ENCODE measurements at regions not wholly inside any gene's neighbourhood (a gene's known extent, or its start where the extent isn't known, plus 50 kb on each side); places are given as distances from the start of the nearest gene placed in this dataset.

GRCh38 chr9:14031810-14032209 is 282.1 kb downstream of the NFIB start:
- no peak for DNase-seq

DNA sequence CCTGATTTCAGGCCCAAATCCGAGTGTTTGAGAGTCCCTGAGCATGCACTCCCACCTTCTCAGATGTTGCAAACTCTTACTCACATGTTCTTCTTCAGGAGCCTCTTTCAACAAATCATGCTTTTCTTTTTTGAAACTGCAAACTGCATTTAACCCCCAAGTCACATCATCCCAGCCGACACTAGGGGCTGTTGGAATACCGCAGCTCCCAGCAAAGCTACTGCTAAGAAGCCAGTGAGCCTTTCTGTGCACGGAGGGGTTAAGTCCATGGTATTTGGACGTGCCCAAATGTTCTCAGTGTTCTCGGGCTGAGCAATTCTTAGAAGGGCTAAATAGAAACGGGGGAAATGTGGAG is 282.9 kb downstream of the NFIB start:
- DNase-seq = no peak

- no peak for DNase-seq
Observed at GRCh38 chr9:14030375-14031059, 283.4 kb downstream of the NFIB start.

GRCh38 chr9:14029806-14030374 is 284.1 kb downstream of the NFIB start:
- no peak for DNase-seq

- DNase-seq = no peak
Observed at GRCh38 chr9:14027116-14027800, 286.7 kb downstream of the NFIB start.

DNA sequence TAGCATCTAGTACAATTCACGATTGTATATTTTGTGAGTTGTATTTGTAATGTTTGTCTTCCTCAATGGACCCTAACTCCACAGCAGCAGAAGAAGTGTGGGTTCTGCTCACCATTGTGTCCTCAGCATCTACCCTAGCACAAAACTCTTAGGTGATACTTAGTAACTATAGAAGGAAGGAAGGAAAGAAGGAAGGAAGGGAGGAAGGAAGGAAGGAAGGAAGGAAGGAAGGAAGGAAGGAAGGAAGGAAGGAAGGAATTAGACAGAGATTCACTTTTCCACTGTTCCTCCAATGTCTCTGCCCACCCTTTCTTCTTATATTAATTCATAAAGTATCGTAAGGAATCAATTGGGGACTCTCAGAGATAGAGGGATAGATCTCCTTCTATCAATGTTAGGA is 288.2 kb downstream of the NFIB start:
- DNase-seq = no peak

DNA sequence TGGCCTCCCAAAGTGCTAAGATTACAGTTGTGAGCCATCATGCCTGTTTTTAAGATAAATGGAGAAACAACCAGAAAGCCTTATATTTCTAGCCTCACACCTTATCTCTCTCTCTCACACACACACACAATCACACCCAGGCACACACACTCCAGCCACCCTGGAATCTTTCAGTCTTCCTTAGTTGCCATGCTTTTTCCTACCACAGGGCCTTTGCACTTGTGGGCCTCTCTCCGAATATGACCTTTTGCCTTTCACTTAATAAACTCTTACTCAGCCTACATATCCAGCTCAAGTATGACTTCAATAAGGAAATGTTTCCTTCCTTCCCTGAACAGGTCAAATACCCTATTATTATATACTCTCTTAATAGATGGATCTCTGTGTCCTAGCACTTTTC is 290.7 kb downstream of the NFIB start:
- no peak for DNase-seq

- no peak for DNase-seq
Observed at GRCh38 chr9:14021871-14022525, 291.9 kb downstream of the NFIB start.

DNA sequence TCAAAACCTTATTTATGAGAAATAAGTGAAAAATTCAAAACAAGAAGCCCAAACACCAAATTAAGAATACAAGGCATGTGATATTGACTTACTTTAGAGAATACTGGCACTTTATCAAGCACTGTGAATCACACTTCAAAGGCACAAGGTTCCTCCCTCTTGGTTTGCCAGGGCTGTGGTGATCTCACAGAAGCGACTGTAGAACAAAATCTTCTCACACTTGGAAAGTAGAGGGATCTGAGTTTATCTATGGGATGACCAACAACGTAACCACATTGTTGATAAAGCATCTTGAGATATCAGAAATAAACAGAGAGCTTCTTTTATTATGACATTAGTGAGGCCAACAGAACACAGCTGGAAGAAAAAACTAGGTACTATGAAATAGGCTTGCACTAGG is 295.9 kb downstream of the NFIB start:
- no peak for DNase-seq

DNA sequence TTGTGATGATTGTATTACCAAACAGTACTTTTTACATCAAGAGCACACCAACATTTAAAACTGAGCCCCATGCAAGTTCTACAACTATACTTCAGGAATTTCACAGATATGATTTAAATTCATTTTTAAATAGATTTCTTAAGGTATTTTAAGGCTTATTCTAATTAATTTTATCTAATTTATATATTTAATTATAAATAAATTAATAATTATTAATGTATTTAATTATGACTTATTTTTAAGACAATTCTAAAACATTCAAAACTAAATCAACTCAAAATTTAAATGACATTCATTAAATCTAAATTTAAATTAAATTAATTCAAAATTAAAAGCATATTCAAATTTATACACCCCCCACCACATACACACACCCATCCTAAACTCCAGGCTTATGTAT is 299.2 kb downstream of the NFIB start:
- DNase-seq = no peak

- no peak for DNase-seq
Observed at GRCh38 chr9:14014218-14014617, 299.7 kb downstream of the NFIB start.

GRCh38 chr9:14011799-14012560 is 302.0 kb downstream of the NFIB start:
- no peak for DNase-seq

DNA sequence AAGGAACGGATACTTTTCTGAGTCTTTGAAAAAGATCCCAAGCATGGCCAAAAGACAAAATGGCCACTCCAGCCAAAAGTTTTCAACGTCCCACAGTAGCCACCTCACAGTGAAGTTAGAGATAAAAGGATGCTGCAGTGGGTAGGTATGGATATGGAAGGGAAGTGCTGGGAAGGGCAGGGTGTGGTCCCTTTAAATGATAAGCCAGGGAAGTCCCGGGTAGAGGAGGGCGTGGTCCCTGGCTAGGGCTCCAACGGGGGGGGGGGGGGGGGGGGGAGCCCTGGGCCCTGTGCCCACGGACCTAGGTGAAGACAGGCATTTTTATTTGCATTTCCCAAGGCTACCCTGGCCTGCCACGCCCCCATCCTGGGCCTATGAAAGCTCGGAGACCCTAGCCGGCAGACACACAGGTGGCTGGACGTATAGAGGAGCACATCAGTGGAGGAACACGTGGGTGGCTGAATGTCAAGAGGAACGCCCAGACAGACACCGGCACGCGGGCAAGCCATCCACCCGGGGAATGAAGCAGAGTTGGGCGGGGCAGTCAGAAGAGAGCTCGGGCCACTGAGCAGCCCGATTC is 306.7 kb downstream of the NFIB start:
- no peak for DNase-seq

DNA sequence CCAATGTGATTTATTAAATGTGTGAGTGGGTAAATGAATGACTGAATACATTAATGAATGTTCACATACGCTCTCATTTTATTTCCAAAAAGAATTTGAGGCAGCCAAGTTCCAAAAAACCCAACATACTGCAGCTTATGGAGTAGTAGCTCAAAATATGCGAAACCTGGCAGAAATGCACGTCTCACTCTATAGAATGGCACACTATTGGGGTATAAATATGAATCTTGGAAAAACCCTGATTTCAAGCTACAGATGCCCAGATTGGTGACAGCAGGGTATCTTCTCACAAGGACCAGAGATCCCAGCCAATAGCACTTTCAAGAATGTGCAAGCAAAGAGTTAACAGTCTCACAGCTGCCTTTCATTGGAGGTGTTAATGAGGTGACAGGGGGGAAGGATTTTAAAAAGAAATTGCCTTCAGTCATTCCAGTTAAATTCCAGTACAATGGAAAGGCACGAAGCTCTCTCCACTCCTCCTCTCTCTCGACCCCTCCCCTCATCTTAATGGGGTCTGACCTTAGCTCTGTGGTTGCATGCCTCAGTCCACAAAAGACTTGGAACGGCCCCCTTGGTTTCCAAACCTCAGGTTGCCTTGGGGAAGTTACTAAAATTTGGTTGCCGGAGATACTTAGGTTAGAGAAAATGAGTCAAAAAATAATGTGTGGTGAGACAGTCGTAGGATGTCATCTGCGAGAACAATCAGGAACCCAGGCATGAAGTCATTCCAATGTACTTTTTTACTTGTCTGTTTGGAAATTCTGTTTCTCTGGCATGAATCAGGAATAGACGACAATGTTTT is 307.4 kb downstream of the NFIB start:
- no peak for DNase-seq

- DNase-seq = no peak
Observed at GRCh38 chr9:14004110-14004509, 309.8 kb downstream of the NFIB start.

- no peak for DNase-seq
Observed at GRCh38 chr9:13994240-13994639, 319.7 kb downstream of the NFIB start.

DNA sequence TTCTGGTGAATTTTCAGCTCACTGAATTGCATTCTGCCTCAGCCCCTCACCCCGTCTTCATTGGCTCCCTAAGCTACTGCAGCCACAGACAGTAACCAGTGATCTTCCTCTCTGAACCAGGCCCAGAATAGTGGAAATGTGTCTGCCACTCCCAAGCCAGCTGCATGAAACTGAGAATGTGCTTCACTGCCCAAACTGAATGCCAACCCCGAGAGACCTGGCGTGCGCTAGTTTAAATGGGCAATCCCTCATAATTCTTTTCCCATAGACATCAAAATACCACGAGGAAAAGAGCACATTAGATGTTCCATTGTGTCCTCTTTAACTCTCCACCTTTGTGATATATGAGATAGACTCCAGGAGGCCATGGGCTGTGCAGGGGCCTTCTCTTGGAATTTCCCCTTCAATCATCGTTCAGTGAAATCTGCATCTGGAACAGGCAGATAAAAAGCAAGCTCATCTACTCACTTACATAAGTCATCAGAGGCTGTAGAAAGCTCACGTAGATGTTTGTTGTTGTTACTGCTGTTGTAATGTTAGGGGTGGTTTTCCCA is 320.2 kb downstream of the NFIB start:
- no peak for DNase-seq

GRCh38 chr9:13992138-13993088 is 321.5 kb downstream of the NFIB start:
- no peak for DNase-seq

DNA sequence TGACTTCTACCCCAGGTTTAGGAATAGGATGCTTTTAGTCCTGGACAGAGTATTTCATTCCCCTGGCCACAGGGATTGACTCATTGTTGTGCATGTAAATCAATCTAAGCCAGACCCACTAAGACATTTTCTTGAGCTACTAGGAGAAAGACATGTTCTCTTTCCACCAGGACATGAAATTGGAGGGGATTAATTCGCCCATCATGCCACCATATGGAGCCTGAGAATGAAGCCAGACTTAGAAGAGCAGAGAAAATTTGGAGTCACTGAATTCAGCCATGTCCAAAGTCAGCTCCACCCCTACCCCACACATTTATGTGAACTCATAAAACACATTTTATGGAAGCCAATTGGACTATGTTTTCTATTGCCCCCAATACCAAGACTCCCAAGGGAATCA is 322.5 kb downstream of the NFIB start:
- DNase-seq = no peak

DNA sequence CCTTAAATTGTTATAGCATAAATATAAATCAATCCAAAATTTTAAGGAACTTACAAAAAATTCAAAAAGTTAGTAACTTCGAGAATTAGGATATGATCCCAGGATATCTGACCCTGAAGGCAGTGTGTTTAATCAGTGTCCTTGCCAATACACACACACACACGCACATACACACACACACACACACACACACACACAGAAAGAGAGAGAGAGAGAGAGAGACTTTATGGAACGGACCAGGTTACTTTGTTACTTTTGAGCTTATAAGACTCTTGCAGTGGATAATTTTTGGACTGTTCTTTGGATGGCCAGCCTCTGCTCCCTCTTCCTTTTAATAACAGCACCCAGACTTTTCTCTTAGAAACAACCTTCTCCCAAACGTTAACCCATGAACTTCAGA is 322.9 kb downstream of the NFIB start:
- no peak for DNase-seq

GRCh38 chr9:13990331-13990730 is 323.6 kb downstream of the NFIB start:
- no peak for DNase-seq

Data from activated CD4-positive, alpha-beta T cell treated with anti-CD3 and anti-CD28 coated beads, Interleukin-10, Interleukin-2, amounts not matched to agents 100 ng/mL and 50 ng/mL, durations not matched to agents 16 hours and 8 hours (primary cell).